ENCODE measurements at regions not wholly inside any gene's neighbourhood (a gene's known extent, or its start where the extent isn't known, plus 50 kb on each side); places are given as distances from the start of the nearest gene placed in this dataset.

DNA sequence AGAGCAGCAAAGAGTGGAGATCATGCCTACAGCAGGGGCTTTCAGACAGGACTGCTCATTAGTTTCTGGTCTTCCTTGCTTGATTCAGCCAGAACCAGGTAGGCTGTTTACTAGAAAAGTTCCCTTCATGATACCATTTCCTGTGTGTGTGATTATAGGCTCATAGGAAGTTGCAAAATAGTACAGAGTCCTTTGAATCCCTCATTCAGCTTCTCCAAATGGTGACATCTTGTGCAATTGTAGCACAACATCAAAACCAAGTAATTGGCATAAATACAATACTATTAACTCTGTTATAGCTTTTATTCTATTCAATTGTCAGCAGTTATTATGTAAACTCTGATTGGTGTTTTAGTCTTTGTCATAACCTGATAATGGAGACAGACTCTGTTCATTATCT is 347.3 kb upstream of the CDH4 start:
- DNase-seq (ENCODE audit: insufficient read length, low spot score) (no peak), FAIRE-seq (no peak)
- TF ChIP-seq TAF1 (IDR thresholded peaks at IDR 0.05; ENCODE audit: low read depth, low read length) (no peak), POU2F2 (IDR thresholded peaks at IDR 0.05; ENCODE audit: low read depth, low read length) (no peak), PAX5 (IDR thresholded peaks at IDR 0.05; ENCODE audit: insufficient read depth, low read length, severe bottlenecking) (no peak), POLR2AphosphoS5 (IDR thresholded peaks at IDR 0.05; ENCODE audit: low read depth, low read length) (no peak), POLR2A (IDR thresholded peaks at IDR 0.05; ENCODE audit: low read depth, low read length) (no peak), SPI1 (IDR thresholded peaks at IDR 0.05; ENCODE audit: low read depth, low read length) (no peak)

DNA sequence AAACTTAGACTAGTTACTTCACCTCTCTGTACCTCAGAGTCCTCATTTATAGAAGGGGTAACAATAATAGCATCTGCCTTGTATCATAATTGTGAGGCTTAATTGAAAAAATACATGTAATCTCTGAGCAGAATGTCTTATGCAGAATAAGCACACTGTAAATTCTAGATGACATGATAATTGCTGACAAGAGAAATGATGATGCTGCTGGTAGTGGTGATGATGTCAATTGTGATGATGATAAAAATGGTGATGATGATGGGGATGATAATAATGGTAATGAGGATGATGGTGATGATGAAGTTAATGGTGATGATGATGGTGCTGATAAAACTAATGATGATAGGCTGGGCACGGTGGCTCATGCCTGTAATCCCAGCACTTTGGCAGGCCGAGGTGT is 346.1 kb upstream of the CDH4 start:
- no peak for TF ChIP-seq POLR2AphosphoS5 (IDR thresholded peaks at IDR 0.05; ENCODE audit: low read depth, low read length)
- FAIRE-seq (no peak), DNase-seq (ENCODE audit: insufficient read length, low spot score) (no peak)

DNA sequence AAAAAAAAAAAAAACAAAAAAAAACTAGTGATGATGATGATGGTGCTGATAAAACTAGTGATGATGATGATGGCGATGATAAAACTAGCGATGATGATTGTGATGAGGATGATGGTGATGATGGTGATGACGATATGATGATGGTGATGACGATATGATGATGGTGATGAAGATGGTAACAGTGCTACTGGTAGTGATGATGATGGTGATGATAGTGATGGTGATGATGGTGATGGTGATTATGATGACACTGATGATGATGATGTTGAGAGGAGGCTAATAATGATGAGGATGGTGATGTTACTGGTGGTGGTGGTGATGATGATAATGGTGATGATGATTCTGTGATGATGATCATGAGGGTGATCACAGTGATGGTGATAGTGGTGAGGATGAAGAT is 345.5 kb upstream of the CDH4 start:
- FAIRE-seq (no peak), DNase-seq (ENCODE audit: insufficient read length, low spot score) (no peak)
- no peak for TF ChIP-seq POLR2AphosphoS5 (IDR thresholded peaks at IDR 0.05; ENCODE audit: low read depth, low read length)
- TF ChIP-seq PAX5 (IDR thresholded peaks at IDR 0.05; ENCODE audit: insufficient read depth, low read length, severe bottlenecking): no peak
- no peak for TF ChIP-seq POLR2A (IDR thresholded peaks at IDR 0.05; ENCODE audit: low read depth, low read length)

DNA sequence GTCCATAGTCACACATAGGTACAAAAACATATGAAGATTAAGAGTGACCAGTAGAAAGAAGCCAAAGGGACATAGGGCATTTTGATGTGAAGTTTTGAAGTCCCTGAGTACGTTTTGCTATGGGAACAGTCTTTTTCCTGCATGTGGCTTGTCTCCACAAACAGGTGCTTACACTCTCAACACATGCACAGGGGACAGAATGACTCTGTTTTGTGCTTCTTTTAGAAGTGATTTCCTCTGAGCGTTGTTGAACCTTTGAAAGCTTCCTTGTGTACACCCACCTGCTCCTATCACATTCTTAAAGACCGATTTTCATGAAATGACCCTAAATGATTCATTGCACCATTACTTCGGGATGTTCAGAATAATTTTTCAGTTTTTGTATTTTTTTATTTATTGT is 338.8 kb upstream of the CDH4 start:
- TF ChIP-seq POU2F2 (IDR thresholded peaks at IDR 0.05; ENCODE audit: low read depth, low read length): no peak
- no peak for TF ChIP-seq SPI1 (IDR thresholded peaks at IDR 0.05; ENCODE audit: low read depth, low read length)
- TF ChIP-seq POLR2A (IDR thresholded peaks at IDR 0.05; ENCODE audit: low read depth, low read length): no peak
- no peak for TF ChIP-seq TAF1 (IDR thresholded peaks at IDR 0.05; ENCODE audit: low read depth, low read length)
- TF ChIP-seq POLR2AphosphoS5 (IDR thresholded peaks at IDR 0.05; ENCODE audit: low read depth, low read length): no peak
- TF ChIP-seq PAX5 (IDR thresholded peaks at IDR 0.05; ENCODE audit: insufficient read depth, low read length, severe bottlenecking): no peak
- DNase-seq (ENCODE audit: insufficient read length, low spot score): no peak
- no peak for FAIRE-seq

DNA sequence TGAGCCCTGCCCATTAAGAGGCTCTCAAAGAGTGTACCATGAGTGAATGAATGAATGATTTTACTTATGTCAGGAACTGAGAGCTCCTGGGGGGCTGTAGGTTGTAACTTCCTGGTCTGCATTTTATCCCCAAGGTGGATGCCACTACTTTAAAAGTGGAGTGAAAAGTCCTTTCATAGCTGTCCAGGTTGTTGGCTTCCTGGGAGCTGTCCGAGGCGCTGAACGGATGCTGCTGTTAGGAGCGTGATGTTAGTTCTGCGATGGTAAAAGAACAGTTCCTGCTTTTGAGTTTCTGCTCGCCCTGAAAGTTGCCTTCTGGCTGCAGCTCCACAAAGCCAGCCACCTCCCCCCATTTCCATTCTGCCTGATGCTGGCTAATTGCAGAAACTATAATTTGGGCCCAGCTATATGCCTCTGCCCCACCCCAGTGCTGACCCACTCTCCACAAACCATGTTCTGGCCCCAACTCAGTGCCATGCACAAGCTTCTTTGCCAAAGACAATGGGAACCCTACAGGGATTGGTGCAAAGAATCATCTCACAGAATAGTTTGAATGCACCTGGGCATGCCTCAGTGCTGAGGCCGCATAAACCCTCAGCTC is 330.9 kb upstream of the CDH4 start:
- DNase-seq (ENCODE audit: insufficient read length, low spot score): no peak
- no peak for FAIRE-seq
- TF ChIP-seq POLR2A (IDR thresholded peaks at IDR 0.05; ENCODE audit: low read depth, low read length): no peak
- no peak for TF ChIP-seq PAX5 (IDR thresholded peaks at IDR 0.05; ENCODE audit: insufficient read depth, low read length, severe bottlenecking)
- no peak for TF ChIP-seq TAF1 (IDR thresholded peaks at IDR 0.05; ENCODE audit: low read depth, low read length)
- TF ChIP-seq POLR2AphosphoS5 (IDR thresholded peaks at IDR 0.05; ENCODE audit: low read depth, low read length): no peak
- TF ChIP-seq SPI1 (IDR thresholded peaks at IDR 0.05; ENCODE audit: low read depth, low read length): no peak
- no peak for TF ChIP-seq POU2F2 (IDR thresholded peaks at IDR 0.05; ENCODE audit: low read depth, low read length)

DNA sequence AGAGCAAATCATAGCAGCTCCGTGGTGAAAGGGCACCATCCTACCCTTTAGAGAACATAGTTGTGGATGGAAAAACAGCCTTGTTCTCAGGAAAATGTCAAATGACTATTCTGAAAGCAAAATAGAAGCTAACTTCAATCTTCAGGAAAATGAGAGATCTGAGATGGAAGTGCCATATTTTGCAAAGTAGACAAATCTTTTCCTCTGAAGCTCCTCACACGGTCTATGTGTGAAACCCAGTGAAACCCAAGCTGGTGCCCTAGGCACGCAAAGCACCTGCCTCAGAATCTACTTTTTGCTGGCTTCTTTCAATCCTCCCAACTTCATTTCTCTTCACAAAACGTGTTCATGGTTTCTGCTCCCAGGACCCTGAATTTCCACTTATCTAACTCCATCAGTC is 325.2 kb upstream of the CDH4 start:
- DNase-seq (ENCODE audit: insufficient read length, low spot score): no peak
- no peak for FAIRE-seq
- TF ChIP-seq PAX5 (IDR thresholded peaks at IDR 0.05; ENCODE audit: insufficient read depth, low read length, severe bottlenecking) (no peak), POLR2AphosphoS5 (IDR thresholded peaks at IDR 0.05; ENCODE audit: low read depth, low read length) (no peak), POLR2A (IDR thresholded peaks at IDR 0.05; ENCODE audit: low read depth, low read length) (no peak), SPI1 (IDR thresholded peaks at IDR 0.05; ENCODE audit: low read depth, low read length) (no peak), TAF1 (IDR thresholded peaks at IDR 0.05; ENCODE audit: low read depth, low read length) (no peak), POU2F2 (IDR thresholded peaks at IDR 0.05; ENCODE audit: low read depth, low read length) (no peak)

DNA sequence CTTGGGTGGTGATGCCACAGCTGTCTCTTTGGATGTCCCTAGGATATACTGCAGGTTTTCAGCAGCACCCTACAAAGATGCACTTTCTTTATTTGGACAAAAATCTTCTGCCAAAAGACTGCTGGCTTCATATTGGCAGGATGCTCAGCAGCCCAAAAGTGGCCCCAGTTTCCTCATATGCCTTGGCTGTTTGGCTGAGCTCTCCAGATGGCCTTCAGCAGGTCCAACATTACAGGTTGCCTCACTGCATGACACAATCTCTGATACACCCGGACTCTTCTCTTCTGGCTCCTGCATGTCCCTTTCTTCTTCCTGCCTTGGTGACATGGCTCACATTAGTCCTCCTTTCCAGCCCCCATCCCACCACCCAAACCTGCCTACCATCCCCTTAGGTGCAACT is 323.7 kb upstream of the CDH4 start:
- FAIRE-seq (no peak), DNase-seq (ENCODE audit: insufficient read length, low spot score) (no peak)
- TF ChIP-seq PAX5 (IDR thresholded peaks at IDR 0.05; ENCODE audit: insufficient read depth, low read length, severe bottlenecking) (no peak), POLR2AphosphoS5 (IDR thresholded peaks at IDR 0.05; ENCODE audit: low read depth, low read length) (no peak), TAF1 (IDR thresholded peaks at IDR 0.05; ENCODE audit: low read depth, low read length) (no peak), POLR2A (IDR thresholded peaks at IDR 0.05; ENCODE audit: low read depth, low read length) (no peak), POU2F2 (IDR thresholded peaks at IDR 0.05; ENCODE audit: low read depth, low read length) (no peak), SPI1 (IDR thresholded peaks at IDR 0.05; ENCODE audit: low read depth, low read length) (no peak)

DNA sequence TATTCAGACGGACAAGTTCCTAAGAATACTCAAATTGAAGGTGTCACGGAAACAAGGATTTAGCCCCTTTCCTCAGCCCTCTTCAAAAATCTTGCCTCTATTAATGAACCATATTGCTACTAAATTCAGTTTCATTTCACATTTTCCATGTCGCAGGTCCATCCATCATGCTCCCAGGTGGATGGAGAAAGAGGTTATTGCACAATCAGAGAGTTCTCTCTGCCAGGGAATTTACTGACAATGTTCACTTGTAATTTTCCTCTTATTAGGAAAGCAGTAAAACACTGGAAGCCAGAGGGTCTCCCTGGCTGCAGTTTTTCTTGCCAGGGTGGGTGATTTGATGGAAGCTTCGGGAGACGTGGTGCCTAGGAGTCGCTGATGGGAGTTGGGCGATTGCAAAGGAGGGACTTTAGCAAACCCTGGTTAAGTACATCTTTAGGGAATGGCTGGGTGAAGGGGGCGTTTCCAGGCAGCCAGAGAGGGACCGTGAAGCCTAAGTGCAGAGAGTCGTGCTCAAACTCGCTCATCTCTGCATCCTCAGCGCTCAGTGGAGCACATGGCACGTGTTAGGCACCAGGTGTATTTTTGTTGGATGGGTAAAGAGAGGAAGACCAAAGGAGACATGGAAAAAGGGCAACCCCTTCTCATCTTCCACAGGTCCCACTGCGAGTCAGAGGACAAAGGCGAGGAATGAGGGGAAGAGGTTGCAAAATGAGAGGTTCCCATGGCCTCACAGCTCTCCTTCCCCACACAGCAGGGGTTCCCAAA is 321.9 kb upstream of the CDH4 start:
- FAIRE-seq (no peak), DNase-seq (ENCODE audit: insufficient read length, low spot score) (no peak)
- TF ChIP-seq POLR2A (IDR thresholded peaks at IDR 0.05; ENCODE audit: low read depth, low read length) (no peak), POU2F2 (IDR thresholded peaks at IDR 0.05; ENCODE audit: low read depth, low read length) (no peak), POLR2AphosphoS5 (IDR thresholded peaks at IDR 0.05; ENCODE audit: low read depth, low read length) (no peak), SPI1 (IDR thresholded peaks at IDR 0.05; ENCODE audit: low read depth, low read length) (no peak), PAX5 (IDR thresholded peaks at IDR 0.05; ENCODE audit: insufficient read depth, low read length, severe bottlenecking) (no peak), TAF1 (IDR thresholded peaks at IDR 0.05; ENCODE audit: low read depth, low read length) (no peak)

DNA sequence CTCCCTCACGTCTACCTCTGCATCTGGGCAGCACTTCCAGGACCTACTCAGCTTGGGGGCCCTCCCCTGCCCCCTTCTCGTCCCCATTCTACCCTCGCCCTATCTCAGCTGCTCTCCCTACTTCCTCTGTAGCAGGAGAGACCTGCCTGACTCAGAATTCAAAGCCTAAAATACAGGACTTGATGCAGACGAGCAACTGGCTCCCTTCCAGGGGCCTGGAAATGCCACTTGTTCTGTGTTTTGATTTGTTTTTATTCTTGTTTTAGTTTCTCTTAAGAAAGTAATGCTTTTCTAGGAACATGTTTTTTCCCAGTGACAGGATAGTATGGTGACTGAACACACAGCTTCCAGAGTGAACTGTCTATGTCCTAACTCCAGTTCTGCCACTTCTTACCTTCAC is 320.4 kb upstream of the CDH4 start:
- TF ChIP-seq POLR2A (IDR thresholded peaks at IDR 0.05; ENCODE audit: low read depth, low read length): no peak
- TF ChIP-seq PAX5 (IDR thresholded peaks at IDR 0.05; ENCODE audit: insufficient read depth, low read length, severe bottlenecking): no peak
- no peak for TF ChIP-seq TAF1 (IDR thresholded peaks at IDR 0.05; ENCODE audit: low read depth, low read length)
- no peak for TF ChIP-seq POLR2AphosphoS5 (IDR thresholded peaks at IDR 0.05; ENCODE audit: low read depth, low read length)
- no peak for TF ChIP-seq POU2F2 (IDR thresholded peaks at IDR 0.05; ENCODE audit: low read depth, low read length)
- TF ChIP-seq SPI1 (IDR thresholded peaks at IDR 0.05; ENCODE audit: low read depth, low read length): no peak
- no peak for DNase-seq (ENCODE audit: insufficient read length, low spot score)
- no peak for FAIRE-seq

DNA sequence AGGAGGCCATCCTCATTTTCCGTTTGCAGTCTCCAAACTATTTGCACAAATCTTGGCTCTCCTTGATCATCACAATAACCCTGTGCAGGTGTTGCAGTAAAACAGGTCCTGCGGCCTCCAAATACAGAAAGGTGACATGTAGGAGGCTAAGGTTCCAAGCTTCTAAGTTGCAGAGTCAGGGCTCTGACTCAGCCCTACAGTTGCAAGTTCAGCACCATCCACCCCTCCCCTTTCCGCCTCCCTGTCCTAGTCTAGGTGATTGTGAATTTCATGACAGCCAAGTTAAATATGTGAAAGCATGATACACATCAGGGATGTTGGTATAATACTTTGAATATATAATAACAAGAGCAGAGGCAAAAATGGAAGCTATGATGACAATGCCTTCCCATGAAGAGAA is 317.3 kb upstream of the CDH4 start:
- DNase-seq (ENCODE audit: insufficient read length, low spot score): no peak
- no peak for FAIRE-seq
- TF ChIP-seq SPI1 (IDR thresholded peaks at IDR 0.05; ENCODE audit: low read depth, low read length): no peak
- no peak for TF ChIP-seq POLR2AphosphoS5 (IDR thresholded peaks at IDR 0.05; ENCODE audit: low read depth, low read length)
- no peak for TF ChIP-seq TAF1 (IDR thresholded peaks at IDR 0.05; ENCODE audit: low read depth, low read length)
- TF ChIP-seq POU2F2 (IDR thresholded peaks at IDR 0.05; ENCODE audit: low read depth, low read length): no peak
- no peak for TF ChIP-seq PAX5 (IDR thresholded peaks at IDR 0.05; ENCODE audit: insufficient read depth, low read length, severe bottlenecking)
- TF ChIP-seq POLR2A (IDR thresholded peaks at IDR 0.05; ENCODE audit: low read depth, low read length): no peak

Measured in GM12891 (cell line).